Panc1 (cell line): ENCODE measurements at regions not wholly inside any gene's neighbourhood (a gene's known extent, or its start where the extent isn't known, plus 50 kb on each side); places are given as distances from the start of the nearest gene placed in this dataset.

Source experiments
- POLR2AphosphoS5 ChIP-seq: IDR thresholded peaks from 2 replicates; pipeline ENCODE4 v1.6.1; 2012; ENCODE audit warnings: mild to moderate bottlenecking, low read depth, low read length, moderate library complexity
- SIN3A ChIP-seq: IDR thresholded peaks from 2 replicates; pipeline ENCODE4 v1.6.1; 2012; ENCODE audit warnings: low read depth, mild to moderate bottlenecking, low read length, moderate library complexity, borderline replicate concordance; ENCODE audit not compliant: insufficient read depth
- TCF7L2 ChIP-seq: IDR thresholded peaks from 2 replicates; pipeline ENCODE4 v1.6.1; 2011; ENCODE audit warnings: mild to moderate bottlenecking, low read depth, low read length, inconsistent platforms
- TF ChIP-seq, protein P1 (sequence below): fragments of 450-650 bp; IDR thresholded peaks from 2 replicates; pipeline ENCODE4 v1.5.1; 2017; ENCODE audit warnings: mild to moderate bottlenecking
- TF ChIP-seq, protein P2 (sequence below), 2 experiments: IDR thresholded peaks; 2 replicates each; pipeline ENCODE4 v1.6.1; 2011 to 2012; ENCODE audit warnings: low read depth in 2 of 2, control low read depth in 1 of 2, low read length in 1 of 2, mild to moderate bottlenecking in 1 of 2, moderate library complexity in 1 of 2; ENCODE audit not compliant: insufficient read depth in 1 of 2

DNA sequence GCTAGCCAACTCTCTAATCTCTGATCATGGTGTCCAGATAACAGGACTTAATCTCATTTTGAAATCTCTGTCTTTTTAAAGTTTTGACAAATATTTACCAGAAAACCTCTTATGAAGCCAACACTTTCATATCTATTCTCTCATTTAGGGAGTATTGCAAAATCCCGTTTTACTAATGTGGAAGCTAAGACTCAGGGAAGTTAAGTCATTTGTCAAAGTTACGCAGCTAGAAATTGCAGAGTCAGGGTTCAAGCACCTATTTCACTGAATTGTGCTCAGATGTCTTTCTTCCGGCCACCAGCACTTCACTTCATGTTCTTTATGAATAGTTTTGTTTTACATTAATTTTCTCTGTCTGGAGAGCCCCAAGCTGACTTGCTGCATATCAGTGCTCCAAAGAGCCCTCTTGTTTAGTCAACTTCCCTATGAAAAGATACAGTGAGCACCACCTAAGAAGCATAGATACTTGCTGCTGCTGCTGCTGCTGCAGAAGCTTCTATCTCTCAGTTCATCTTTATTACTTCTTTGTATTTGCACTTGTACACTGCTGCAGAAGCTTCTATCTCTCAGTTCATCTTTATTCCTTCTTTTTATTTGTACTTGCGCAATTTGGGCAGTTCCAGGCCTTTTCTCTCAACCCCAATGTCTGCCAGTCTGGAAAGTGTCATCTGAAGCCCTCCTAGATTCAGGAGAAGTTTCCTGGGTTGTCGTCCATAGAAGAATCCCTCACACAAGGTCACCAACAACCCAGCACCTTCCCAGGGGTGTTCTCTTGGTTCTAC is 329.7 kb downstream of the MAFB start:
- TF ChIP-seq, protein P1, sequence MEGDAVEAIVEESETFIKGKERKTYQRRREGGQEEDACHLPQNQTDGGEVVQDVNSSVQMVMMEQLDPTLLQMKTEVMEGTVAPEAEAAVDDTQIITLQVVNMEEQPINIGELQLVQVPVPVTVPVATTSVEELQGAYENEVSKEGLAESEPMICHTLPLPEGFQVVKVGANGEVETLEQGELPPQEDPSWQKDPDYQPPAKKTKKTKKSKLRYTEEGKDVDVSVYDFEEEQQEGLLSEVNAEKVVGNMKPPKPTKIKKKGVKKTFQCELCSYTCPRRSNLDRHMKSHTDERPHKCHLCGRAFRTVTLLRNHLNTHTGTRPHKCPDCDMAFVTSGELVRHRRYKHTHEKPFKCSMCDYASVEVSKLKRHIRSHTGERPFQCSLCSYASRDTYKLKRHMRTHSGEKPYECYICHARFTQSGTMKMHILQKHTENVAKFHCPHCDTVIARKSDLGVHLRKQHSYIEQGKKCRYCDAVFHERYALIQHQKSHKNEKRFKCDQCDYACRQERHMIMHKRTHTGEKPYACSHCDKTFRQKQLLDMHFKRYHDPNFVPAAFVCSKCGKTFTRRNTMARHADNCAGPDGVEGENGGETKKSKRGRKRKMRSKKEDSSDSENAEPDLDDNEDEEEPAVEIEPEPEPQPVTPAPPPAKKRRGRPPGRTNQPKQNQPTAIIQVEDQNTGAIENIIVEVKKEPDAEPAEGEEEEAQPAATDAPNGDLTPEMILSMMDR: no peak
- no peak for TF ChIP-seq SIN3A
- TF ChIP-seq, protein P2, sequence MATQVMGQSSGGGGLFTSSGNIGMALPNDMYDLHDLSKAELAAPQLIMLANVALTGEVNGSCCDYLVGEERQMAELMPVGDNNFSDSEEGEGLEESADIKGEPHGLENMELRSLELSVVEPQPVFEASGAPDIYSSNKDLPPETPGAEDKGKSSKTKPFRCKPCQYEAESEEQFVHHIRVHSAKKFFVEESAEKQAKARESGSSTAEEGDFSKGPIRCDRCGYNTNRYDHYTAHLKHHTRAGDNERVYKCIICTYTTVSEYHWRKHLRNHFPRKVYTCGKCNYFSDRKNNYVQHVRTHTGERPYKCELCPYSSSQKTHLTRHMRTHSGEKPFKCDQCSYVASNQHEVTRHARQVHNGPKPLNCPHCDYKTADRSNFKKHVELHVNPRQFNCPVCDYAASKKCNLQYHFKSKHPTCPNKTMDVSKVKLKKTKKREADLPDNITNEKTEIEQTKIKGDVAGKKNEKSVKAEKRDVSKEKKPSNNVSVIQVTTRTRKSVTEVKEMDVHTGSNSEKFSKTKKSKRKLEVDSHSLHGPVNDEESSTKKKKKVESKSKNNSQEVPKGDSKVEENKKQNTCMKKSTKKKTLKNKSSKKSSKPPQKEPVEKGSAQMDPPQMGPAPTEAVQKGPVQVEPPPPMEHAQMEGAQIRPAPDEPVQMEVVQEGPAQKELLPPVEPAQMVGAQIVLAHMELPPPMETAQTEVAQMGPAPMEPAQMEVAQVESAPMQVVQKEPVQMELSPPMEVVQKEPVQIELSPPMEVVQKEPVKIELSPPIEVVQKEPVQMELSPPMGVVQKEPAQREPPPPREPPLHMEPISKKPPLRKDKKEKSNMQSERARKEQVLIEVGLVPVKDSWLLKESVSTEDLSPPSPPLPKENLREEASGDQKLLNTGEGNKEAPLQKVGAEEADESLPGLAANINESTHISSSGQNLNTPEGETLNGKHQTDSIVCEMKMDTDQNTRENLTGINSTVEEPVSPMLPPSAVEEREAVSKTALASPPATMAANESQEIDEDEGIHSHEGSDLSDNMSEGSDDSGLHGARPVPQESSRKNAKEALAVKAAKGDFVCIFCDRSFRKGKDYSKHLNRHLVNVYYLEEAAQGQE (IDR thresholded peaks at IDR 0.05; ENCODE audit: insufficient read depth in 1 of 2, low read depth in 2 of 2, low read length in 1 of 2): no peak
- TF ChIP-seq POLR2AphosphoS5: no peak
- no peak for TF ChIP-seq TCF7L2
